ENCODE measurements at regions not wholly inside any gene's neighbourhood (a gene's known extent, or its start where the extent isn't known, plus 50 kb on each side); places are given as distances from the start of the nearest gene placed in this dataset.

GRCh38 chr13:84131249-84131648 lies 249.0 kb upstream of the SLITRK1 start:
- TF ChIP-seq CTCF (conservative IDR thresholded peaks at IDR 0.05; ENCODE audit: low read length) (no peak), EZH2phosphoT487 (IDR thresholded peaks at IDR 0.05; ENCODE audit: borderline replicate concordance, low read depth, low read length) (no peak)
